HL-60 (cell line): ENCODE measurements at regions not wholly inside any gene's neighbourhood (a gene's known extent, or its start where the extent isn't known, plus 50 kb on each side); places are given as distances from the start of the nearest gene placed in this dataset.
"Not testable (repeated sequence)": the region's sequence is repeated elsewhere in the genome, so short reads cannot be mapped to it uniquely, and the experiment has no call there.

ENCODE experiments used
- DNase-seq, 2 experiments: peaks; one replicate each; pipeline ENCODE4 v3.0.0-alpha.2; 2010 to 2020; ENCODE audit warnings: low read depth in 1 of 2, low spot score in 1 of 2
- H3K27ac ChIP-seq: fragments of 250-450 bp; sonication (Bioruptor Pico); replicated peaks from 2 replicates; pipeline ENCODE4 v1.5.1; 2020; ENCODE audit warnings: mild to moderate bottlenecking, moderate library complexity
- H3K27me3 ChIP-seq: fragments of 250-450 bp; sonication (Bioruptor Pico); 2 replicates; pipeline ENCODE4 v1.5.1; 2021; ENCODE audit warnings: mild to moderate bottlenecking, moderate library complexity; ENCODE audit not compliant: insufficient read depth, poor library complexity, severe bottlenecking
- H3K4me3 ChIP-seq: replicated peaks from 2 replicates; pipeline ENCODE4 v1.5.1; 2011; ENCODE audit warnings: mild to moderate bottlenecking, control low read depth, low read length; ENCODE audit not compliant: insufficient read depth
- GABPA ChIP-seq: IDR thresholded peaks from 2 replicates; pipeline ENCODE4 v1.6.1; 2012; ENCODE audit warnings: low read depth
- POLR2AphosphoS5 ChIP-seq: IDR thresholded peaks from 2 replicates; pipeline ENCODE4 v1.6.1; 2012; ENCODE audit warnings: low read depth
- SPI1 ChIP-seq: IDR thresholded peaks from 2 replicates; pipeline ENCODE4 v1.6.1; 2012; ENCODE audit warnings: low read depth, mild to moderate bottlenecking, borderline replicate concordance
- TF ChIP-seq, protein P1 (sequence below): IDR thresholded peaks from 2 replicates; pipeline ENCODE4 v1.6.1; 2012; ENCODE audit warnings: low read depth; ENCODE audit not compliant: insufficient replicate concordance
- TF ChIP-seq, protein P2 (sequence below): IDR thresholded peaks from one replicate; pipeline ENCODE4 v1.5.1; 2011; ENCODE audit warnings: low read length, control low read depth, inconsistent platforms; ENCODE audit not compliant: insufficient read depth

DNA sequence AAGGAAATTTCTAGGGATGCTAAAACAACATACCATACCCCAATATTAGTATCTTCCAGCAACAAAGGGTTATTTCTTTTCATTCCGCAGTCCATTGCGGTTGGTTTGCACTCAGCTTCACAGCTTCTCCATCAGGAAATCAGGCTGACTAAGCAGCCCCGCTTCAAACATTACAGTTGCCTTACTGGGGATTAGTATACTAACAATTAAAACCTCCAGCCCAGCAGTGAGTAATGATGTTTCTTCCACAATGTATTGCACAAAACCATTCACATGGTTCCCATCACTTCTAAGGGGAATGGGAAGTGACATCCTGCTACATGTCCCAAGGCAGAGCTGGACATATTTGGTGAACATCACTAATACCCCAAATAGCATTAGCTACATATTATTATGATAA, 1384.9 kb downstream of the CDH8 start:
- DNase-seq: no peak
- no peaks in the 10 kb centered on the region for H3K27me3 ChIP-seq

DNA sequence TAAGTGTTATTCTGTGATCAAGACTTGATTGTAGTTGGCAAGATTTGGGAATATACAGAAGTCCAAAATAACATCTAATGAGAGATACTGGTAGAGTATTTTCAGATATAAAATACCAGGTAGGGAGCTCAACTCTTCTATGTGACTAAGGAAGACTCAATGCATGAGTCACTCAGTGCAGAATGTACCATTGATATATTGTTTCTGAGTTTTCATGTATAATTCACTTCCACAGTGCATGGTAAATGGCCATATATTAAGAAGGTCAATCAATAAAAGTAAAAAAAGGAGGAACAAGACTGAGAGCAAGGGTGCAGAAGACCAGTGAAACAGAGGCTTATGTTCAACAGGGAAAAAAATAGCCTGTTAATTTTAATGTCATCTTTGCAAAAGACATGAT, 1387.9 kb downstream of the CDH8 start:
- Histone ChIP-seq H3K4me3 (no peak overlapping the region), H3K27me3 (no peaks in the 10 kb centered on the region), H3K27ac (no peak overlapping the region)
- TF ChIP-seq, protein P1, sequence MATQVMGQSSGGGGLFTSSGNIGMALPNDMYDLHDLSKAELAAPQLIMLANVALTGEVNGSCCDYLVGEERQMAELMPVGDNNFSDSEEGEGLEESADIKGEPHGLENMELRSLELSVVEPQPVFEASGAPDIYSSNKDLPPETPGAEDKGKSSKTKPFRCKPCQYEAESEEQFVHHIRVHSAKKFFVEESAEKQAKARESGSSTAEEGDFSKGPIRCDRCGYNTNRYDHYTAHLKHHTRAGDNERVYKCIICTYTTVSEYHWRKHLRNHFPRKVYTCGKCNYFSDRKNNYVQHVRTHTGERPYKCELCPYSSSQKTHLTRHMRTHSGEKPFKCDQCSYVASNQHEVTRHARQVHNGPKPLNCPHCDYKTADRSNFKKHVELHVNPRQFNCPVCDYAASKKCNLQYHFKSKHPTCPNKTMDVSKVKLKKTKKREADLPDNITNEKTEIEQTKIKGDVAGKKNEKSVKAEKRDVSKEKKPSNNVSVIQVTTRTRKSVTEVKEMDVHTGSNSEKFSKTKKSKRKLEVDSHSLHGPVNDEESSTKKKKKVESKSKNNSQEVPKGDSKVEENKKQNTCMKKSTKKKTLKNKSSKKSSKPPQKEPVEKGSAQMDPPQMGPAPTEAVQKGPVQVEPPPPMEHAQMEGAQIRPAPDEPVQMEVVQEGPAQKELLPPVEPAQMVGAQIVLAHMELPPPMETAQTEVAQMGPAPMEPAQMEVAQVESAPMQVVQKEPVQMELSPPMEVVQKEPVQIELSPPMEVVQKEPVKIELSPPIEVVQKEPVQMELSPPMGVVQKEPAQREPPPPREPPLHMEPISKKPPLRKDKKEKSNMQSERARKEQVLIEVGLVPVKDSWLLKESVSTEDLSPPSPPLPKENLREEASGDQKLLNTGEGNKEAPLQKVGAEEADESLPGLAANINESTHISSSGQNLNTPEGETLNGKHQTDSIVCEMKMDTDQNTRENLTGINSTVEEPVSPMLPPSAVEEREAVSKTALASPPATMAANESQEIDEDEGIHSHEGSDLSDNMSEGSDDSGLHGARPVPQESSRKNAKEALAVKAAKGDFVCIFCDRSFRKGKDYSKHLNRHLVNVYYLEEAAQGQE: no peak
- TF ChIP-seq GABPA (no peak), POLR2AphosphoS5 (no peak), SPI1 (no peak)
- TF ChIP-seq, protein P2, sequence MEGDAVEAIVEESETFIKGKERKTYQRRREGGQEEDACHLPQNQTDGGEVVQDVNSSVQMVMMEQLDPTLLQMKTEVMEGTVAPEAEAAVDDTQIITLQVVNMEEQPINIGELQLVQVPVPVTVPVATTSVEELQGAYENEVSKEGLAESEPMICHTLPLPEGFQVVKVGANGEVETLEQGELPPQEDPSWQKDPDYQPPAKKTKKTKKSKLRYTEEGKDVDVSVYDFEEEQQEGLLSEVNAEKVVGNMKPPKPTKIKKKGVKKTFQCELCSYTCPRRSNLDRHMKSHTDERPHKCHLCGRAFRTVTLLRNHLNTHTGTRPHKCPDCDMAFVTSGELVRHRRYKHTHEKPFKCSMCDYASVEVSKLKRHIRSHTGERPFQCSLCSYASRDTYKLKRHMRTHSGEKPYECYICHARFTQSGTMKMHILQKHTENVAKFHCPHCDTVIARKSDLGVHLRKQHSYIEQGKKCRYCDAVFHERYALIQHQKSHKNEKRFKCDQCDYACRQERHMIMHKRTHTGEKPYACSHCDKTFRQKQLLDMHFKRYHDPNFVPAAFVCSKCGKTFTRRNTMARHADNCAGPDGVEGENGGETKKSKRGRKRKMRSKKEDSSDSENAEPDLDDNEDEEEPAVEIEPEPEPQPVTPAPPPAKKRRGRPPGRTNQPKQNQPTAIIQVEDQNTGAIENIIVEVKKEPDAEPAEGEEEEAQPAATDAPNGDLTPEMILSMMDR: no peak
- DNase-seq: no peak

More for the DNA sequence above, 1384.9 kb downstream of the CDH8 start:
- TF ChIP-seq SPI1: no peak
- TF ChIP-seq GABPA: no peak
- TF ChIP-seq, protein P1: no peak
- no peak for TF ChIP-seq POLR2AphosphoS5
- TF ChIP-seq, protein P2: no peak
- Histone ChIP-seq H3K27ac (no peak overlapping the region), H3K4me3 (no peak overlapping the region)

DNA sequence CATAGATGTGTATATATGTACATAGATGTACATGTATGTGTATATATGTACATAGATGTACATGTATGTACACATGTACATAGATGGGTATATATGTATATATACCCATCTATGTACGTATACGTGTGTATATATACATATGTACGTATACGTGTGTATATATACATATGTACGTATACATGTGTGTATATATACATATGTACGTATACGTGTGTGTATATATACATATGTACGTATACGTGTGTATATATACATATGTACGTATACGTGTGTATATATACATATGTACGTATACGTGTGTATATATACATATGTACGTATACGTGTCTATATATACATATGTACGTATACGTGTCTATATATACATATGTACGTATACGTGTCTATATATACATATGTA, 1388.8 kb downstream of the CDH8 start:
- not testable (repeated sequence) for H3K27ac ChIP-seq, H3K27me3 ChIP-seq, DNase-seq, H3K4me3 ChIP-seq

DNA sequence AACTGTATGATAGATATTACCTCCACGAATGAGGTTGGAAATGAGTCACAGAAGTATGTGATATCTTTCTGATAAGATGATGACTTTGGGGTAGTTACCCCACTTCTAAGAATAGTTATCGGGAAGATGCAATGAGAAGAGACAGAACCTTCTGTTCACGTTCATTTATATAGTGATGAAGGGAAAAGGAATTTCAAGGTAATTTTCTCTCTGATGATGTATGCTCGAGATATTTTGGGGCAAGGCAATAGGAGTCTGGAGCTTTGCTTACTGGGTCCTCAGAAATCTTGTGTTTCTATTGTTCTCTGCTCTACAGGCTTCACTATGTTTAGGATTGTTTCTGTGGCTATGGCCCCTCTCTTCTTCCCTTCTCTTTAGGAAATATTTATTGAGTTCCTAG, 1389.6 kb downstream of the CDH8 start:
- TF ChIP-seq, protein P1: no peak
- TF ChIP-seq POLR2AphosphoS5 (no peak), GABPA (no peak), SPI1 (no peak)
- TF ChIP-seq, protein P2: no peak
- no peak for DNase-seq
- Histone ChIP-seq H3K4me3 (no peak overlapping the region), H3K27me3 (no peaks in the 10 kb centered on the region), H3K27ac (no peak overlapping the region)
